OCI-LY7 (cell line): ENCODE measurements at regions not wholly inside any gene's neighbourhood (a gene's known extent, or its start where the extent isn't known, plus 50 kb on each side); places are given as distances from the start of the nearest gene placed in this dataset.

Source experiments
- CTCF ChIP-seq: fragments of 200-600 bp; sonication (generic); conservative IDR thresholded peaks from 2 replicates; pipeline ENCODE4 v1.5.1; 2014; ENCODE audit warnings: mild to moderate bottlenecking, antibody characterized with exemption, low read length, moderate library complexity, mixed read lengths
- EZH2phosphoT487 ChIP-seq: fragments of 200-600 bp; sonication (generic); IDR thresholded peaks from 2 replicates; pipeline ENCODE4 v1.6.1; 2018; ENCODE audit warnings: low read depth, borderline replicate concordance, mild to moderate bottlenecking, mixed run types, antibody characterized with exemption, low read length, moderate library complexity, mixed read lengths

GRCh38 chr2:115999039-115999438 lies 1556.6 kb downstream of the DPP10 start:
- TF ChIP-seq CTCF (no peak), EZH2phosphoT487 (no peak)
